Right ventricle myocardium superior (tissue), 1 donor: ENCODE measurements at regions not wholly inside any gene's neighbourhood (a gene's known extent, or its start where the extent isn't known, plus 50 kb on each side); places are given as distances from the start of the nearest gene placed in this dataset.
"Not testable (repeated sequence)": the region's sequence is repeated elsewhere in the genome, so short reads cannot be mapped to it uniquely, and the experiment has no call there.

Experiments
- ATAC-seq: fragments of 200-7000 bp; cut with Tn5 transposase; one replicate; pipeline ENCODE4 v1.9.1; 2020; ENCODE audit warnings: mild to moderate bottlenecking; ENCODE audit not compliant: poor library complexity
- DNase-seq: peaks from one replicate; pipeline ENCODE4 v3.0.0-alpha.2; 2020
- intact Hi-C: fragments of 100-400 bp; cut with DNase I; formaldehyde crosslinking; loops from one replicate; pipeline ENCODE4 v1.11.2; 2022
- donor health status: DM: no; HTN: yes; CAD: no; lungs with severe emphysema.

GRCh38 chrX:94288972-94289371 lies 615.0 kb downstream of the FAM133A start:
- intact Hi-C loops: no loop called here
- no peak for ATAC-seq
- no peak for DNase-seq

- ATAC-seq: no peak
- intact Hi-C loops: no loop called here
These were observed 628.4 kb downstream of the FAM133A start for GRCh38 chrX:94302446-94302845.

GRCh38 chrX:94329182-94329581 lies 655.2 kb downstream of the FAM133A start:
- intact Hi-C loops: no loop called here

More at GRCh38 chrX:94302446-94302845, 628.4 kb downstream of the FAM133A start:
- DNase-seq: no peak

GRCh38 chrX:94341730-94342129 lies 667.7 kb downstream of the FAM133A start:
- DNase-seq, ATAC-seq, intact Hi-C loops: not testable (repeated sequence)

More at GRCh38 chrX:94329182-94329581, 655.2 kb downstream of the FAM133A start:
- DNase-seq (no peak), ATAC-seq (no peak)

GRCh38 chrX:94361241-94361640 lies 687.2 kb downstream of the FAM133A start:
- DNase-seq (no peak), ATAC-seq (no peak)
- intact Hi-C loops: no loop called here

- intact Hi-C loops: no loop called here
- DNase-seq (no peak), ATAC-seq (no peak)
These were observed 691.7 kb downstream of the FAM133A start for GRCh38 chrX:94365736-94366135.

- ATAC-seq: no peak
- intact Hi-C loops: no loop called here
- DNase-seq: no peak
These were observed 692.6 kb downstream of the FAM133A start for GRCh38 chrX:94366616-94367015.

GRCh38 chrX:94389044-94389443 lies 715.0 kb downstream of the FAM133A start:
- intact Hi-C loops: no loop called here
- DNase-seq: no peak

GRCh38 chrX:94400488-94400887 lies 726.5 kb downstream of the FAM133A start:
- intact Hi-C loops: no loop called here
- DNase-seq (no peak), ATAC-seq (no peak)

More at GRCh38 chrX:94389044-94389443, 715.0 kb downstream of the FAM133A start:
- ATAC-seq: no peak

GRCh38 chrX:94401426-94401825 lies 727.4 kb downstream of the FAM133A start:
- intact Hi-C loops: no loop called here
- DNase-seq: no peak
- no peak for ATAC-seq

- no peak for ATAC-seq
- DNase-seq: no peak
- intact Hi-C loops: no loop called here
These were observed 740.7 kb downstream of the FAM133A start for GRCh38 chrX:94414746-94415145.

GRCh38 chrX:94418065-94418464 lies 744.1 kb downstream of the FAM133A start:
- intact Hi-C loops: no loop called here
- no peak for DNase-seq
- ATAC-seq: no peak

- DNase-seq (no peak), ATAC-seq (no peak)
- intact Hi-C loops: no loop called here
These were observed 750.5 kb downstream of the FAM133A start for GRCh38 chrX:94424456-94424855.

GRCh38 chrX:94430091-94430490 lies 756.1 kb downstream of the FAM133A start:
- DNase-seq (no peak), ATAC-seq (no peak)
- intact Hi-C loops: no loop called here

GRCh38 chrX:94435799-94436198 lies 761.8 kb downstream of the FAM133A start:
- ATAC-seq (no peak), DNase-seq (no peak)
- intact Hi-C loops: no loop called here

- intact Hi-C loops: no loop called here
- DNase-seq (no peak), ATAC-seq (no peak)
These were observed 780.2 kb downstream of the FAM133A start for GRCh38 chrX:94454159-94454558.

- intact Hi-C loops: no loop called here
These were observed 780.6 kb downstream of the FAM133A start for GRCh38 chrX:94454606-94455005.

GRCh38 chrX:94455782-94456181 lies 781.8 kb downstream of the FAM133A start:
- intact Hi-C loops: no loop called here
- DNase-seq: no peak
- ATAC-seq: no peak

More at GRCh38 chrX:94454606-94455005, 780.6 kb downstream of the FAM133A start:
- no peak for DNase-seq
- ATAC-seq: no peak

- intact Hi-C loops: no loop called here
- DNase-seq (no peak), ATAC-seq (no peak)
These were observed 818.5 kb downstream of the FAM133A start for GRCh38 chrX:94492541-94492940.

GRCh38 chrX:94493405-94493804 lies 819.4 kb downstream of the FAM133A start:
- DNase-seq: no peak
- no peak for ATAC-seq
- intact Hi-C loops: no loop called here

- intact Hi-C loops: no loop called here
- ATAC-seq (no peak), DNase-seq (no peak)
These were observed 837.6 kb downstream of the FAM133A start for GRCh38 chrX:94511564-94511963.
